AG04450 (cell line): ENCODE measurements at regions not wholly inside any gene's neighbourhood (a gene's known extent, or its start where the extent isn't known, plus 50 kb on each side); places are given as distances from the start of the nearest gene placed in this dataset.

Experiments
- CTCF ChIA-PET: fragments of 300-600, 350-600 bp; formaldehyde crosslinking; extraction: SDS; loops from one replicate; lab custom pipeline; 2022; ENCODE audit warnings: antibody characterized with exemption, inconsistent platforms; lab: Charles Lee
- POLR2A ChIA-PET: fragments of 350-600 bp; formaldehyde crosslinking; extraction: SDS; loops from one replicate; lab custom pipeline; 2021; ENCODE audit warnings: antibody characterized with exemption, inconsistent platforms; lab: Yijun Ruan, JAX
- DNase-seq: peaks from one replicate; pipeline ENCODE4 v3.0.0-alpha.2; 2011; ENCODE audit warnings: low read depth, low spot score
- H3K27ac ChIP-seq: one replicate; pipeline ENCODE4 v1.5.1; 2012; ENCODE audit warnings: low read depth, low read length, control low read depth
- H3K27me3 ChIP-seq: one replicate; pipeline ENCODE4 v1.6.0; 2012; ENCODE audit warnings: low read length; ENCODE audit not compliant: control insufficient read depth, insufficient read depth
- H3K4me3 ChIP-seq: 2 replicates; pipeline ENCODE4 v1.5.1; 2011; ENCODE audit warnings: mild to moderate bottlenecking, low read depth, low read length, control low read depth
- H3K9me3 ChIP-seq: 2 replicates; pipeline ENCODE4 v1.5.1; 2012; ENCODE audit warnings: low read length; ENCODE audit not compliant: control insufficient read depth, insufficient read depth
- TF ChIP-seq, protein P1 (sequence below): IDR thresholded peaks from 2 replicates; pipeline ENCODE4 v1.5.1; 2011; ENCODE audit warnings: low read depth, low read length, control low read depth, inconsistent platforms

DNA sequence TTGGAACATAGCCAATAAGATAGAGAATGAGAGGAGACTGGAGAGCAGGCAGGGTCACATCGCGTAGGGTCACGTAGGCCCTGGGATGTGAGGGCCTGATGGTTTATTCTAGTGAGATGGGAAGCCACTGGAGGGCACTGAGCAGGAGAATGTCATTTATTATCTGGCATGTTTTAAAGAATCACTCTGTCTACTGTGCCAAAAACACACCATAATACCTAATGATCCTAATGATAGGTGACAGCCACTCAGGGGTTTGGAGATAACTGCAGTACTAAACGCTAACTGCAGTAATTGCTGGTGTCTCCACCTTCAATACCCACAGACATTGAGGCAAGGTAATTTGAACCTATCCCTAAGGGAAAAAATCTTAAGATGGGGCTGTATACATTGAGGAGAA is 185.4 kb downstream of the TTLL7 start:
- no peak overlapping the region for H3K4me3 ChIP-seq
- CTCF ChIA-PET = no interaction called here
- DNase-seq = no peak
- POLR2A ChIA-PET = no interaction called here
- no peak overlapping the region for H3K27ac ChIP-seq
- no peaks in the 10 kb centered on the region for H3K9me3 ChIP-seq
- TF ChIP-seq, protein P1, sequence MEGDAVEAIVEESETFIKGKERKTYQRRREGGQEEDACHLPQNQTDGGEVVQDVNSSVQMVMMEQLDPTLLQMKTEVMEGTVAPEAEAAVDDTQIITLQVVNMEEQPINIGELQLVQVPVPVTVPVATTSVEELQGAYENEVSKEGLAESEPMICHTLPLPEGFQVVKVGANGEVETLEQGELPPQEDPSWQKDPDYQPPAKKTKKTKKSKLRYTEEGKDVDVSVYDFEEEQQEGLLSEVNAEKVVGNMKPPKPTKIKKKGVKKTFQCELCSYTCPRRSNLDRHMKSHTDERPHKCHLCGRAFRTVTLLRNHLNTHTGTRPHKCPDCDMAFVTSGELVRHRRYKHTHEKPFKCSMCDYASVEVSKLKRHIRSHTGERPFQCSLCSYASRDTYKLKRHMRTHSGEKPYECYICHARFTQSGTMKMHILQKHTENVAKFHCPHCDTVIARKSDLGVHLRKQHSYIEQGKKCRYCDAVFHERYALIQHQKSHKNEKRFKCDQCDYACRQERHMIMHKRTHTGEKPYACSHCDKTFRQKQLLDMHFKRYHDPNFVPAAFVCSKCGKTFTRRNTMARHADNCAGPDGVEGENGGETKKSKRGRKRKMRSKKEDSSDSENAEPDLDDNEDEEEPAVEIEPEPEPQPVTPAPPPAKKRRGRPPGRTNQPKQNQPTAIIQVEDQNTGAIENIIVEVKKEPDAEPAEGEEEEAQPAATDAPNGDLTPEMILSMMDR = no peak
- no peaks in the 10 kb centered on the region for H3K27me3 ChIP-seq

DNA sequence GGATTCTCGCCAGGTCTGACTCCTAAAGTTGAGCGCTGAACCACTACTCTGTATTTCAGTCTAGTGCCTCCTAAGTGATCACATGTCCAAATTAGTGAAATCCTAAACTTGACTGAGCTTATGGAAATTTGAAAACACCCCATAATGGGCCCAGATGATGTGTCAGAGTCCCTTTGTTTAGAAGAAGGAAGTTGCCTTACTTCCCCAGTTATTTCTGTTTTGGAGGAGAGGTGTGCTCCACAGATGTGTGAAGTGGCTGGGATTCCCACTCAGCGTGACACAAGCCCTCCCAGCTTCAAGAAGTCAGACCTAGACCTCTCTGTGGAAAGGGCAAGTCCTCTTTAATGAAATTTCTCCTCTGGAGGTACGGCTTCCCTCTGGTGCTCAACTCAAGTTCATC is 188.8 kb downstream of the TTLL7 start:
- Histone ChIP-seq H3K27ac (no peak overlapping the region), H3K4me3 (no peak overlapping the region), H3K27me3 (no peaks in the 10 kb centered on the region), H3K9me3 (no peaks in the 10 kb centered on the region)
- CTCF ChIA-PET = no interaction called here
- DNase-seq = no peak
- POLR2A ChIA-PET = no interaction called here
- TF ChIP-seq, protein P1 = no peak

DNA sequence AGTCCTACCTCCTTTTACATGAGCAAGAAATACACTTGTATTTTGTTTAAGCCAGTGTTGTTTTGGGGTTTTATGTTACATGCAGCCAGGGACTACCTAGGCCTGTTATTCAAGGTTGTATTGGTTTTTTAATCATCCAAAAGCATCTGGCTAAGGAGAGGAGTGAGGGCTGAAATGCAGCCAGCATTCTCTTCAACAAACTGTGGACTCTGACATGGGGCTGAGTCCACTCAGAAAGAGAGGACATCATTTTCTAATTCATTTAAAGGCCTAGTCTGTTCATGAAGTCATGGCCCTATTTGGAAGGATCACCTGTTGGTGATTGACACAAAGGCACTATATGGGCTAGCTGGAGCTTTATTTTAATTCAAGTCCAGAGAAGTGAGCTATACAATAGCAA is 190.4 kb downstream of the TTLL7 start:
- Histone ChIP-seq H3K27me3 (peaks cover 2% of the 10 kb centered on the region), H3K27ac (no peak overlapping the region), H3K4me3 (no peak overlapping the region), H3K9me3 (no peaks in the 10 kb centered on the region)
- POLR2A ChIA-PET = no interaction called here
- TF ChIP-seq, protein P1 = no peak
- DNase-seq = no peak
- CTCF ChIA-PET = no interaction called here

DNA sequence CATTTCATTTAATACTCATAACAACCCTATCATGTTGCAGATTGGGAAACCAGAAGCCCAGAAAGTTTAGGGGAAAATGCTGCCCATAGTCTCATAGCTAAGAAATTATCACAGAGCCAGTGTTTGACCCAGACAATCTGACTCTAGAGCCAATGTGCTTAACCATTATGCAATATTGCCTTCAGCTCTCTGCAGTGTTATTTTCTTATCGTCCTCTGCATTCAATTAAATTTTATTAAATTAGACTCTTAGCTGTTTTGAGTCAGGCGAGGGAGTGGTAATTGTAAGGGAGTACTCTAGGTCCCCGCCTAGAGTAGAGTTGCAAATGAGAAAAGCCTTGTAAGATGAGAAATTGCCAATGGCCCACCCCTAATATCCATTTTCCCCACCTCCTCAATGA is 191.1 kb downstream of the TTLL7 start:
- no peak for DNase-seq
- Histone ChIP-seq H3K9me3 (no peaks in the 10 kb centered on the region), H3K27ac (no peak overlapping the region), H3K27me3 (peaks cover 2% of the 10 kb centered on the region), H3K4me3 (no peak overlapping the region)
- ChIA-PET POLR2A (no interaction called here), CTCF (no interaction called here)
- TF ChIP-seq, protein P1 = no peak

DNA sequence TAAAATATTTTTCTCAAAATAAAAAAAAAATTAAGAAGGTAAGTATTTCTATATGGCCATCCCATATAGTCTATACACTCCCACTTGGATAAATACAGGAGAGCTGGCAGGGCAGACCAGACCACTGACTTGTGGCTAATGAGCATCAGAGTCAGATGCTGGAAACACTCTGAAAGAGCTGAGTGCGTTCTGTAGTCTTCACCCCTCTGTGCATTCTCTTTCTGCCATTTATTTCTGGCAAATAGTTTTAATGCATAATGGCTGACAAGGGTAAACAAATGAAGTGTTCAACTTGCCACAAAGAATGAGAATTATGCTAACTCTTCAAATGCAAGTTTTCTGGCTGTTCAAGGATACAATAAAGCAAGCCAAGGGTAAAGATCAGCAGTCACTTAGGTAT is 191.7 kb downstream of the TTLL7 start:
- Histone ChIP-seq H3K4me3 (no peak overlapping the region), H3K27me3 (peaks cover 2% of the 10 kb centered on the region), H3K27ac (no peak overlapping the region), H3K9me3 (no peaks in the 10 kb centered on the region)
- no peak for DNase-seq
- TF ChIP-seq, protein P1 = no peak
- ChIA-PET CTCF (no interaction called here), POLR2A (no interaction called here)
